ES-I3 (cell line): ENCODE measurements at regions not wholly inside any gene's neighbourhood (a gene's known extent, or its start where the extent isn't known, plus 50 kb on each side); places are given as distances from the start of the nearest gene placed in this dataset.

Experiments used
- H3K36me3 ChIP-seq: 2 replicates; pipeline ENCODE4 v1.6.1; 2013; ENCODE audit warnings: mild to moderate bottlenecking, low read length, control low read depth, moderate library complexity; ENCODE audit not compliant: insufficient read depth
- H3K4me1 ChIP-seq: 2 replicates; pipeline ENCODE4 v1.6.1; 2013; ENCODE audit warnings: mild to moderate bottlenecking, control low read depth, low read length; ENCODE audit not compliant: insufficient read depth
- H3K9ac ChIP-seq: 2 replicates; pipeline ENCODE4 v1.6.1; 2013; ENCODE audit warnings: low read depth, mild to moderate bottlenecking, low read length, moderate library complexity
- H3K9me3 ChIP-seq: 2 replicates; pipeline ENCODE4 v1.6.1; 2013; ENCODE audit warnings: mild to moderate bottlenecking, low read length, moderate library complexity; ENCODE audit not compliant: control insufficient read depth, insufficient read depth

- Histone ChIP-seq H3K9me3 (peaks cover 4% of the 10 kb centered on the region; the same call in 1 of the 2 replicates), H3K36me3 (no peaks in the 10 kb centered on the region), H3K4me1 (no peaks in the 10 kb centered on the region), H3K9ac (no peak overlapping the region)
Observed at GRCh38 chr21:20515446-20515845, 482.8 kb upstream of the NCAM2 start.

GRCh38 chr21:20519076-20519475, 479.1 kb upstream of the NCAM2 start:
- Histone ChIP-seq H3K36me3 (no peaks in the 10 kb centered on the region), H3K4me1 (no peaks in the 10 kb centered on the region), H3K9me3 (no peaks in the 10 kb centered on the region), H3K9ac (no peak overlapping the region)

GRCh38 chr21:20522611-20523010, 475.6 kb upstream of the NCAM2 start:
- H3K36me3 ChIP-seq: no peaks in the 10 kb centered on the region
- H3K4me1 ChIP-seq: no peaks in the 10 kb centered on the region

GRCh38 chr21:20523191-20523590, 475.0 kb upstream of the NCAM2 start:
- Histone ChIP-seq H3K9me3 (no peaks in the 10 kb centered on the region), H3K36me3 (no peaks in the 10 kb centered on the region), H3K4me1 (no peaks in the 10 kb centered on the region), H3K9ac (no peak overlapping the region)

More at GRCh38 chr21:20522611-20523010, 475.6 kb upstream of the NCAM2 start:
- Histone ChIP-seq H3K9ac (no peak overlapping the region), H3K9me3 (no peaks in the 10 kb centered on the region)

- Histone ChIP-seq H3K4me1 (no peaks in the 10 kb centered on the region), H3K9ac (no peak overlapping the region), H3K9me3 (no peaks in the 10 kb centered on the region), H3K36me3 (no peaks in the 10 kb centered on the region)
Observed at GRCh38 chr21:20527731-20528460, 470.3 kb upstream of the NCAM2 start.

GRCh38 chr21:20537130-20537529, 461.1 kb upstream of the NCAM2 start:
- H3K4me1 ChIP-seq: no peaks in the 10 kb centered on the region
- H3K9ac ChIP-seq: no peak overlapping the region
- H3K9me3 ChIP-seq: no peaks in the 10 kb centered on the region
- no peaks in the 10 kb centered on the region for H3K36me3 ChIP-seq

- no peaks in the 10 kb centered on the region for H3K4me1 ChIP-seq
- no peaks in the 10 kb centered on the region for H3K9me3 ChIP-seq
- no peak overlapping the region for H3K9ac ChIP-seq
- no peaks in the 10 kb centered on the region for H3K36me3 ChIP-seq
Observed at GRCh38 chr21:20538039-20538658, 460.1 kb upstream of the NCAM2 start.

- H3K9me3 ChIP-seq: no peaks in the 10 kb centered on the region
- no peaks in the 10 kb centered on the region for H3K36me3 ChIP-seq
- no peaks in the 10 kb centered on the region for H3K4me1 ChIP-seq
- H3K9ac ChIP-seq: no peak overlapping the region
Observed at GRCh38 chr21:20545454-20545853, 452.8 kb upstream of the NCAM2 start.

GRCh38 chr21:20551939-20552338, 446.3 kb upstream of the NCAM2 start:
- no peaks in the 10 kb centered on the region for H3K9me3 ChIP-seq
- H3K36me3 ChIP-seq: no peaks in the 10 kb centered on the region
- no peak overlapping the region for H3K9ac ChIP-seq
- no peaks in the 10 kb centered on the region for H3K4me1 ChIP-seq

- H3K4me1 ChIP-seq: no peaks in the 10 kb centered on the region
- H3K36me3 ChIP-seq: no peaks in the 10 kb centered on the region
- no peak overlapping the region for H3K9ac ChIP-seq
- H3K9me3 ChIP-seq: no peaks in the 10 kb centered on the region
Observed at GRCh38 chr21:20554785-20555184, 443.4 kb upstream of the NCAM2 start.

- H3K4me1 ChIP-seq: no peaks in the 10 kb centered on the region
- H3K9ac ChIP-seq: no peak overlapping the region
- H3K36me3 ChIP-seq: no peaks in the 10 kb centered on the region
- no peaks in the 10 kb centered on the region; the same call in 1 of the 2 replicates for H3K9me3 ChIP-seq
Observed at GRCh38 chr21:20570824-20571232, 427.4 kb upstream of the NCAM2 start.

GRCh38 chr21:20572582-20572981, 425.6 kb upstream of the NCAM2 start:
- Histone ChIP-seq H3K9me3 (no peaks in the 10 kb centered on the region; the same call in 1 of the 2 replicates), H3K9ac (no peak overlapping the region), H3K4me1 (no peaks in the 10 kb centered on the region), H3K36me3 (no peaks in the 10 kb centered on the region)

GRCh38 chr21:20581361-20581760, 416.8 kb upstream of the NCAM2 start:
- Histone ChIP-seq H3K9ac (no peak overlapping the region), H3K4me1 (peaks cover 3% of the 10 kb centered on the region; the same call in 1 of the 2 replicates), H3K9me3 (no peaks in the 10 kb centered on the region; the same call in 1 of the 2 replicates), H3K36me3 (no peaks in the 10 kb centered on the region)

- H3K9ac ChIP-seq: no peak overlapping the region
- peaks cover 6% of the 10 kb centered on the region for H3K9me3 ChIP-seq
- no peaks in the 10 kb centered on the region for H3K36me3 ChIP-seq
- H3K4me1 ChIP-seq: peaks cover 10% of the 10 kb centered on the region; the same call in 1 of the 2 replicates
Observed at GRCh38 chr21:20591284-20591683, 406.9 kb upstream of the NCAM2 start.

GRCh38 chr21:20592463-20592862, 405.7 kb upstream of the NCAM2 start:
- peaks cover 6% of the 10 kb centered on the region for H3K9me3 ChIP-seq
- H3K9ac ChIP-seq: no peak overlapping the region
- no peaks in the 10 kb centered on the region for H3K36me3 ChIP-seq
- peaks cover 10% of the 10 kb centered on the region; the same call in 1 of the 2 replicates for H3K4me1 ChIP-seq
